ENCODE measurements at regions not wholly inside any gene's neighbourhood (a gene's known extent, or its start where the extent isn't known, plus 50 kb on each side); places are given as distances from the start of the nearest gene placed in this dataset.

DNA sequence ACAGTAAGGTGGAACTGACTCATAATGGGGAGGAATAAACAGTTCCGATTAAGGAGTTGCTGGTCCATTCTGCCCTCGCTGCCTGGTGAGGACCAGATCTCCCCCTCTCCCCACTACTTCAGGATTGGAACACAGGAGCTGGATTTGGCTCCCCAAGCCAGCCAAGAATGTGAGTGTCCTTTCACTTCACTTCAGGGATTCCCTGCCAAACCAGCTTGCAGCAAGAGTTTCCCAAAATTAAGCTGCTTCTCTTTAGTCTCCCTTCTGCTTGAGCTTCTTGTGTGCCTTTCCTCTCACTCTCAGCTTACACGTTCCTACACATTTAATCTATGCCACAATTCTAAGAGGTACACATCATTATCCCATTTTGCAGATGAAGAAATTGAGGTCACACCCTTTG lies 234.1 kb downstream of the BUD13 start:
- no peak overlapping the region for H3K27ac ChIP-seq (ENCODE audit: low read depth, low read length)
- H3K9ac ChIP-seq (ENCODE audit: low read depth in 1 of 3, low read length in 3 of 3): no peak overlapping the region
- no peak overlapping the region for H3K4me3 ChIP-seq (ENCODE audit: low read length in 3 of 3)
- no peaks in the 10 kb centered on the region for H3K36me3 ChIP-seq (ENCODE audit: control insufficient read depth in 3 of 3, insufficient read depth in 3 of 3, low read length in 3 of 3)
- H3K4me1 ChIP-seq (ENCODE audit: control insufficient read depth in 3 of 3, insufficient read depth in 3 of 3, low read length in 3 of 3): no peaks in the 10 kb centered on the region
- peaks cover 20 to 46% (median 27%) of the 10 kb centered on the region in 3 donors for H3K27me3 ChIP-seq (ENCODE audit: control insufficient read depth in 3 of 3, insufficient read depth in 3 of 3, low read length in 3 of 3)
- peaks cover 0 to 2% (median 0%) of the 10 kb centered on the region in 3 donors for H3K9me3 ChIP-seq (ENCODE audit: control insufficient read depth in 3 of 3, low read length in 3 of 3)

DNA sequence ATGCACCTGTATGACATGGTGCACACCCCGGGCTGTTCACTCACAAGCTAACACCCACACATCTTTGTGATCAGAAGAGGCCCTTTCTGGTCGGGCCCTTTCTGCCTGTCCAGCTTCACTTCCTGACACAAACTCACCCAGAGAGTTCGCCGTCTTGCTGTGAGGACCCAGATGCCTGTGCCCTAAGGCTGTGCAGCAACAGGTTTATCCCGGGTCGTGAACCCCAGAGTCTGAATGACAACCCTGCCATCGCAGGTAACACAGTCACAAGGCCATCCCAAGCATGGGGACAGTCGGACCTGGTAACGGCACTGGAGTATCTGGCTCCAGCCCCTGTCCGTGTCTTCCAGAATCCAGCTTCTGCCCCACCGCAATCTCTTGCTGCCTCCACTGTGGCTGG lies 235.1 kb downstream of the BUD13 start:
- Histone ChIP-seq H3K36me3 (ENCODE audit: control insufficient read depth in 3 of 3, insufficient read depth in 3 of 3, low read length in 3 of 3) (no peaks in the 10 kb centered on the region), H3K9ac (ENCODE audit: low read depth in 1 of 3, low read length in 3 of 3) (no peak overlapping the region), H3K9me3 (ENCODE audit: control insufficient read depth in 3 of 3, low read length in 3 of 3) (peaks cover 0 to 2% (median 0%) of the 10 kb centered on the region in 3 donors), H3K4me3 (ENCODE audit: low read length in 3 of 3) (no peak overlapping the region), H3K4me1 (ENCODE audit: control insufficient read depth in 3 of 3, insufficient read depth in 3 of 3, low read length in 3 of 3) (no peaks in the 10 kb centered on the region), H3K27me3 (ENCODE audit: control insufficient read depth in 3 of 3, insufficient read depth in 3 of 3, low read length in 3 of 3) (peaks cover 20 to 53% (median 27%) of the 10 kb centered on the region in 3 donors), H3K27ac (ENCODE audit: low read depth, low read length) (no peak overlapping the region)

DNA sequence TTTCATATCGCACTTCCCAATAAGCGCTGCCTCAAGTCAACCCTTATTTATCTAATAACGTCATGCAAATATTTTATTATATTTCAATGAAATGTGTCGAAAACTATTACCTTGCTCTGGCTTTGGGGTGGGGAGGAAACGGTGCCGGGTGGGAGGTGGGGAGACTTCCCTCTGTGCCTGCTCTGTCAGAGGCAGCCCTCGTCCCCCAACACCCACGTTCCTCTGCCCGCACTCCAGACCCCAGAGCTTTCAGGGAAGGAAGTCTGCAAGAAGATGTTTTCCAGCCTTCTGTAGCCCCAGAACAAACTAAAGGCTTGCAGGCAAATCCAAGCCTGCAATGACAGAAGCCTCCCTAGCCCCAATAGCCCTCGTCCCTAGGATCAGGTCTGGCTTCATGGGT lies 235.7 kb downstream of the BUD13 start:
- H3K27me3 ChIP-seq (ENCODE audit: control insufficient read depth in 3 of 3, insufficient read depth in 3 of 3, low read length in 3 of 3): peaks cover 20 to 56% (median 29%) of the 10 kb centered on the region in 3 donors
- no peaks in the 10 kb centered on the region for H3K36me3 ChIP-seq (ENCODE audit: control insufficient read depth in 3 of 3, insufficient read depth in 3 of 3, low read length in 3 of 3)
- H3K4me1 ChIP-seq (ENCODE audit: control insufficient read depth in 3 of 3, insufficient read depth in 3 of 3, low read length in 3 of 3): no peaks in the 10 kb centered on the region
- no peak overlapping the region for H3K9ac ChIP-seq (ENCODE audit: low read depth in 1 of 3, low read length in 3 of 3)
- H3K4me3 ChIP-seq (ENCODE audit: low read length in 3 of 3): no peak overlapping the region
- peaks cover 0 to 2% (median 0%) of the 10 kb centered on the region in 3 donors for H3K9me3 ChIP-seq (ENCODE audit: control insufficient read depth in 3 of 3, low read length in 3 of 3)
- no peak overlapping the region for H3K27ac ChIP-seq (ENCODE audit: low read depth, low read length)

DNA sequence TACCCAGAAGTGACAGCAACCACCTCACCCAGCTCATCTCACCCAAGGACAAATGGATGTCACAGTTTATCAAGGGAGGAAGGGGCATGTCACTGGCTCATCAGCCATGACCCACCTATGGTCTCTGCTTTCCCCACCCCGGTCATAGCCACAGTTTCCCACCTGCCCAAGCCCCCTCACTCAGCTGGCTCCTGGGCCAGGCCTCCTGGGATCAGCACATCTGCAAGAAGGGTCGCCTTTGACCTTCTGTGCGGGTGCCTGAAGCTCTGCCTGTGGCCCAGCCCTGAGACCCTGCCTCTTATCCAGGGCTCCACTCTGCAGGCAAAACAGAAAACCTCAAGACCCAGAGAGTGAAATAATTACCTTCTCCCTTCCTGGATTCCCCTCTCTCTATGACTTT lies 236.4 kb downstream of the BUD13 start:
- Histone ChIP-seq H3K9ac (ENCODE audit: low read depth in 1 of 3, low read length in 3 of 3) (no peak overlapping the region), H3K9me3 (ENCODE audit: control insufficient read depth in 3 of 3, low read length in 3 of 3) (peaks cover 0 to 3% (median 2%) of the 10 kb centered on the region in 3 donors), H3K27me3 (ENCODE audit: control insufficient read depth in 3 of 3, insufficient read depth in 3 of 3, low read length in 3 of 3) (peaks cover 20 to 59% (median 34%) of the 10 kb centered on the region in 3 donors), H3K27ac (ENCODE audit: low read depth, low read length) (no peak overlapping the region), H3K36me3 (ENCODE audit: control insufficient read depth in 3 of 3, insufficient read depth in 3 of 3, low read length in 3 of 3) (no peaks in the 10 kb centered on the region), H3K4me3 (ENCODE audit: low read length in 3 of 3) (no peak overlapping the region), H3K4me1 (ENCODE audit: control insufficient read depth in 3 of 3, insufficient read depth in 3 of 3, low read length in 3 of 3) (no peaks in the 10 kb centered on the region)

DNA sequence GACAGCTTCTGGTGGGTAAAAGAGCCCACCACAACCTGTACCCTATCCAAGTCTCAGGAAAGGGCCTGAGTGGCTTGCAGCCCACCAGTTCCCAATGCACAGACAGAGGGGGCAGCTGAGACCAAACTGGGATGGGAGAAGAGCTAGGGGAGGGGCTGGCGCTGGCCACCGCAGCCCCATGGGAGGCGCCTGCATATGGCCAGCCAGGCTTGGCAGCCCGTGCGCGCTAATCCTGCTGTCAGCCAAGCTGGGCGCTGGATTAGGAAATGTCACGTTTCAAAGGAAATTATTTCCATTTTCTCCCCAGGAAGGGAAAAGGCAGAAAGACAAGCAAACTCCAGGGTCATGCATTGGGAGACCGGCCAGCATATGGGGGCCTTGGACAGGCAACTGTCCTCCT lies 236.8 kb downstream of the BUD13 start:
- Histone ChIP-seq H3K4me3 (ENCODE audit: low read length in 3 of 3) (no peak overlapping the region), H3K4me1 (ENCODE audit: control insufficient read depth in 3 of 3, insufficient read depth in 3 of 3, low read length in 3 of 3) (no peaks in the 10 kb centered on the region), H3K9ac (ENCODE audit: low read depth in 1 of 3, low read length in 3 of 3) (no peak overlapping the region), H3K27me3 (ENCODE audit: control insufficient read depth in 3 of 3, insufficient read depth in 3 of 3, low read length in 3 of 3) (peaks cover 20 to 61% (median 34%) of the 10 kb centered on the region in 3 donors), H3K9me3 (ENCODE audit: control insufficient read depth in 3 of 3, low read length in 3 of 3) (peaks cover 0 to 3% (median 2%) of the 10 kb centered on the region in 3 donors), H3K27ac (ENCODE audit: low read depth, low read length) (no peak overlapping the region), H3K36me3 (ENCODE audit: control insufficient read depth in 3 of 3, insufficient read depth in 3 of 3, low read length in 3 of 3) (no peaks in the 10 kb centered on the region)

DNA sequence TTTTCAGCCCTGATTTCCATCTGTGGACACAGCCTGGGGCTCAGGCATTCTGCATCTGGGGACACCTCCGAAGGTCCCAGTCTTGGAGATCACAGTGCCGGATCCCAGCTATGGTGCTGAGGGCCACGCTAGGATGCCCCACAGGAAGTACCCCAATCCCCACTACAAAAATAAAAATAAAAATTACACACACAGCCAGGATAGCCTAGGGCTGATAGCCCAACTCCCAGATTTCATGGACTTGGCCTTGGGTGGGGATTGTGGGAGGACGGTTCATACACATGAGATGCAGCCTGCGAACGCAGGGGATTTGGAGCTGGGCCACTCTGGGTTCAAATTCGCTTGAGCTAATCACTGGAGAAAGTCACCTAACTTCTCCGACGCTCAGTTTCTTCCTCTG lies 237.7 kb downstream of the BUD13 start:
- H3K4me3 ChIP-seq (ENCODE audit: low read length in 3 of 3): no peak overlapping the region
- no peaks in the 10 kb centered on the region for H3K36me3 ChIP-seq (ENCODE audit: control insufficient read depth in 3 of 3, insufficient read depth in 3 of 3, low read length in 3 of 3)
- peaks cover 20 to 55% (median 27%) of the 10 kb centered on the region in 3 donors for H3K27me3 ChIP-seq (ENCODE audit: control insufficient read depth in 3 of 3, insufficient read depth in 3 of 3, low read length in 3 of 3)
- H3K4me1 ChIP-seq (ENCODE audit: control insufficient read depth in 3 of 3, insufficient read depth in 3 of 3, low read length in 3 of 3): no peaks in the 10 kb centered on the region
- H3K27ac ChIP-seq (ENCODE audit: low read depth, low read length): no peak overlapping the region
- peaks cover 0 to 6% (median 2%) of the 10 kb centered on the region in 3 donors for H3K9me3 ChIP-seq (ENCODE audit: control insufficient read depth in 3 of 3, low read length in 3 of 3)
- H3K9ac ChIP-seq (ENCODE audit: low read depth in 1 of 3, low read length in 3 of 3): no peak overlapping the region

DNA sequence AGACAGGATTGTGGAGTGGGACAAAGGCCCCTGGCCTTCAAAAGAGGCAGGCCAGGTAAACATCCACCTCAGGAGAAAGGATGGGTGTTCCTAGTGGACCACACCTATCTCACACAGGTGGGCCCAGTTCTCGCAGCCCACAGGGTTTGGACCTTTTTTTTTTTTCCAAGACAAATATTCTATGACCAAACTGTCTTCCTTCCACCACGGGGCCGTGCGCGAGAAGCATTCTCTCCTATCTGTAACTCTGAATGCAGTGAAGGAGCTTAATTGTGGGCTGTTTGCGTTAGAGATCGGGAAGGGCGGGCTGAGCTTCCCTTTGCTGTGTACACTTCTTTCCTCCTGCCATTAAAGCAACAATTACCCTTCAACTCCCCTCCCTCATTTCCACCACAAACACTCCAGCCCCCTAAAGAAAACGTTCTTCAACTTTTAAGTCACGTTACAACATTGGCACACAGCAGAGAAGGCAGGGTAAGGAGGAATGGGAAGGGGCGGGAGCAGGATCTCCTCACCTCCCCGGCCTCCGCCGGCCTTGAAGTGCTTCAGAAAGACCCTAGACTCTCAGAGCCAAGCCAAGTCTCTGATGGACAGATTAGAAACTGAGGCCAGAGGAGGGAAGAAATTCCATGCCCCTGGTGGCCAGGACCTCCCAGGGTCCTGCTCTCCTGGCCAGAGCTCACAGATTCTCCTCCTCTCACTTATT lies 238.4 kb downstream of the BUD13 start:
- Histone ChIP-seq H3K9me3 (ENCODE audit: control insufficient read depth in 3 of 3, low read length in 3 of 3) (peaks cover 0 to 6% (median 2%) of the 10 kb centered on the region in 3 donors), H3K36me3 (ENCODE audit: control insufficient read depth in 3 of 3, insufficient read depth in 3 of 3, low read length in 3 of 3) (no peaks in the 10 kb centered on the region), H3K9ac (ENCODE audit: low read depth in 1 of 3, low read length in 3 of 3) (no peak overlapping the region), H3K27ac (ENCODE audit: low read depth, low read length) (no peak overlapping the region), H3K4me1 (ENCODE audit: control insufficient read depth in 3 of 3, insufficient read depth in 3 of 3, low read length in 3 of 3) (no peaks in the 10 kb centered on the region), H3K27me3 (ENCODE audit: control insufficient read depth in 3 of 3, insufficient read depth in 3 of 3, low read length in 3 of 3) (peaks cover 20 to 60% (median 20%) of the 10 kb centered on the region in 3 donors), H3K4me3 (ENCODE audit: low read length in 3 of 3) (no peak overlapping the region)

DNA sequence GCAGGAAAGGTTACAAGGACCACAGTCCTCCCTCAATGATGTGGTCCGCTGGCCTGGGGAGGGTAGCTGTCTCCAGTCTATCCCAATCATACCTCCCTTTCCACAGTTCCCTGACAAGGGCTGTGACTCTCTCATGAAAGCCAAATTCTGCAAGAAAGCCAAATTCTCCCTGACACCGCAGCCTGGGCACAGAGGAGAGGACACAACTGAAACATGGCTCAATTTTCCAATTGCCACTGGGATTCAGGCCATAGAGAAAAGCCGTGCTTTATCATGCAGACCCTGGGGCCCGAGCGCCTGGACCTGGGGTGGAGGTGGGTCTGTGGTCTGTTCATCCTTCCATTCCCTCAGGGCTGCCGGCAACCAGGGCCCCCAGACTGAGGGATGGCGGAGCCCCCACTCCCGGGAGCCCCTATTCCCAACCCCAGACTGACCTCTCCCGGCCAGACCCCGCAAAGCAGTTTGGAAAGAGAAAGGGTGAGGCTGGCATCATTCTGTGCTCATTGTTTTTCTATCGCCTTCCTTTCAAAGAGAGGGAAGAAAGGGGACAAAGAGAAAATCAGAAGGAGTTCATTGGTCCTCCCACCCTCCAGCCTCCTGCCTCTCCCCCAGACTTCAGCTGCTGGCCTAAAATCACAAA lies 239.5 kb downstream of the BUD13 start:
- H3K4me1 ChIP-seq (ENCODE audit: control insufficient read depth in 3 of 3, insufficient read depth in 3 of 3, low read length in 3 of 3): no peaks in the 10 kb centered on the region
- H3K27me3 ChIP-seq (ENCODE audit: control insufficient read depth in 3 of 3, insufficient read depth in 3 of 3, low read length in 3 of 3): peaks cover 11 to 57% (median 14%) of the 10 kb centered on the region in 3 donors
- no peaks in the 10 kb centered on the region for H3K36me3 ChIP-seq (ENCODE audit: control insufficient read depth in 3 of 3, insufficient read depth in 3 of 3, low read length in 3 of 3)
- no peak overlapping the region for H3K27ac ChIP-seq (ENCODE audit: low read depth, low read length)
- H3K9me3 ChIP-seq (ENCODE audit: control insufficient read depth in 3 of 3, low read length in 3 of 3): peaks cover 0 to 6% (median 0%) of the 10 kb centered on the region in 3 donors
- no peak overlapping the region for H3K4me3 ChIP-seq (ENCODE audit: low read length in 3 of 3)
- no peak overlapping the region for H3K9ac ChIP-seq (ENCODE audit: low read depth in 1 of 3, low read length in 3 of 3)

DNA sequence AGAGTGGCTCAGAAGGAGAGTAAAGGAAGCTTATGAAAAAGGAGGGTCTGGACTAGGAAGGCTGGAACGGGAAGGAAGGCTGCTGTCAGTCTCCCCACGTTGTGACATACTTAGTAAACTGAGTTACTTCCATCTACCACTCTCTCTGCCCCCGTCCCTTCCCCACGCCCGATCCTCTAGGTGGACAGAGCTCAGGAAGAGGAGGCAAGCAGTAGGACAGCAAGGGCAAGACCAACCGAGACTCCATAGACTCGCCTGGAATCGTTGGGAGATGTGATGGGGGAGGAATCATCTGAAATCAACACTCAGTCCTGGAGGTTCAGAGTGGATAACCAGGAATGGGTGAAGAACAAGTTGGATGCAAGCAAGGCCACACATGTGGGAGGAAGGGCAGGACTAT lies 240.7 kb downstream of the BUD13 start:
- H3K9me3 ChIP-seq (ENCODE audit: control insufficient read depth in 3 of 3, low read length in 3 of 3): peaks cover 0 to 6% (median 0%) of the 10 kb centered on the region in 3 donors
- H3K4me1 ChIP-seq (ENCODE audit: control insufficient read depth in 3 of 3, insufficient read depth in 3 of 3, low read length in 3 of 3): no peaks in the 10 kb centered on the region
- no peak overlapping the region for H3K4me3 ChIP-seq (ENCODE audit: low read length in 3 of 3)
- peaks cover 10 to 57% (median 10%) of the 10 kb centered on the region in 3 donors for H3K27me3 ChIP-seq (ENCODE audit: control insufficient read depth in 3 of 3, insufficient read depth in 3 of 3, low read length in 3 of 3)
- no peaks in the 10 kb centered on the region for H3K36me3 ChIP-seq (ENCODE audit: control insufficient read depth in 3 of 3, insufficient read depth in 3 of 3, low read length in 3 of 3)
- no peak overlapping the region for H3K9ac ChIP-seq (ENCODE audit: low read depth in 1 of 3, low read length in 3 of 3)
- H3K27ac ChIP-seq (ENCODE audit: low read depth, low read length): no peak overlapping the region

DNA sequence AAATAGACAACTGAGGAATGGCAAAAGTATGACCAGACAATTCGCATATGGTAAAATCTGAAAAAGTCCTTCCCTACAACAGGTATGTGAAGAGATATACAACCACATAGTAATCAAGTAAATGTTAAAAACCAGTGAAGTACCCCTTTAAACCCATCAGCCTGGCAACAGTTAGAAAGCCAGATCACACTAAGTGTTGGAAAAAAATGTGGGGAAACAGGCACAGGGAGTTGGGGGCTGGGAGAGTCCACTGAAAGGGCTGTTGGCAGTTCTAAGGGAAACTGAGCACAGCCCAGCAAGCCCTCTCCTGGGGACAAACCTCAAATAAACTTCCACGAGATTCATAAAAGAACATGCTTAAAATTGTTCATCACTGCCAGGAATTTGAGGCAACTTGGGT lies 242.1 kb downstream of the BUD13 start:
- H3K36me3 ChIP-seq (ENCODE audit: control insufficient read depth in 3 of 3, insufficient read depth in 3 of 3, low read length in 3 of 3): no peaks in the 10 kb centered on the region
- no peak overlapping the region for H3K4me3 ChIP-seq (ENCODE audit: low read length in 3 of 3)
- peaks cover 2 to 47% (median 9%) of the 10 kb centered on the region in 3 donors for H3K27me3 ChIP-seq (ENCODE audit: control insufficient read depth in 3 of 3, insufficient read depth in 3 of 3, low read length in 3 of 3)
- no peak overlapping the region for H3K9ac ChIP-seq (ENCODE audit: low read depth in 1 of 3, low read length in 3 of 3)
- no peak overlapping the region for H3K27ac ChIP-seq (ENCODE audit: low read depth, low read length)
- peaks cover 0 to 6% (median 0%) of the 10 kb centered on the region in 3 donors for H3K9me3 ChIP-seq (ENCODE audit: control insufficient read depth in 3 of 3, low read length in 3 of 3)
- no peaks in the 10 kb centered on the region for H3K4me1 ChIP-seq (ENCODE audit: control insufficient read depth in 3 of 3, insufficient read depth in 3 of 3, low read length in 3 of 3)

Data from skeletal muscle tissue (tissue), 3 donors.